HCT116 (cell line): ENCODE measurements at regions not wholly inside any gene's neighbourhood (a gene's known extent, or its start where the extent isn't known, plus 50 kb on each side); places are given as distances from the start of the nearest gene placed in this dataset.

Experiments used
- ATAC-seq: fragments of 200-7000 bp; cut with Tn5 transposase; 2 replicates; pipeline ENCODE4 v1.9.1; 2020; ENCODE audit warnings: mild to moderate bottlenecking, moderate library complexity
- BruUV-seq: library from RNA; stranded (reverse); fragments of 400-500 nt; replicated peaks from 2 replicates; lab custom pipeline; 2021; lab: Mats Ljungman, UMichigan
- CTCF ChIA-PET: fragments of 300-600 bp; sonication (Branson Sonifier 250); formaldehyde crosslinking; loops from one replicate; lab custom pipeline; 2021; ENCODE audit warnings: antibody characterized with exemption; lab: Charles Lee
- POLR2A ChIA-PET: fragments of 300-600, 350-600 bp; sonication (Branson Sonifier 250); formaldehyde crosslinking; loops from one replicate; lab custom pipeline; 2021; ENCODE audit warnings: antibody characterized with exemption; lab: Charles Lee
- RAD21 ChIA-PET, 2 experiments: fragments of 300-600 bp; sonication (Branson Sonifier 250); formaldehyde crosslinking; loops; one replicate each; lab custom pipeline; 2023; ENCODE audit warnings: low total read pairs in 2 of 2; ENCODE audit not compliant: uncharacterized antibody in 2 of 2, unreplicated experiment in 2 of 2, low non-redundant PET in 1 of 2; lab: Charles Lee
- DNase-seq: peaks from one replicate; pipeline ENCODE4 v3.0.0-alpha.2; 2010; ENCODE audit warnings: low read depth, low spot score
- H2AFZ ChIP-seq: fragments of 200-600 bp; shearing (Covaris generic), sonication (generic); 2 replicates; pipeline ENCODE4 v1.6.1; 2017; ENCODE audit warnings: low read depth, mixed run types, mixed read lengths, antibody characterized with exemption, low read length; ENCODE audit not compliant: poor library complexity, severe bottlenecking
- H3K27ac ChIP-seq: 2 replicates; pipeline ENCODE4 v1.5.1; 2012; ENCODE audit warnings: low read depth, low read length
- H3K27me3 ChIP-seq: fragments of 200-600 bp; sonication (generic); 2 replicates; pipeline ENCODE4 v1.6.1; 2016; ENCODE audit warnings: mixed run types, low read length, mixed read lengths; ENCODE audit not compliant: insufficient read depth
- H3K36me3 ChIP-seq, 2 experiments: fragments of 200-500 bp in 1 of 2; fragments of 200-600 bp in 1 of 2; sonication (Bioruptor generic) in 1 of 2; sonication (generic) in 1 of 2; 2 replicates each; pipeline versions ENCODE4 v1.5.1 to v1.6.1; 2014 to 2016; ENCODE audit warnings: low read length in 2 of 2, inconsistent platforms in 1 of 2, mixed read lengths in 1 of 2, mixed run types in 1 of 2; ENCODE audit not compliant: insufficient read depth in 2 of 2, control insufficient read depth in 1 of 2
- H3K4me1 ChIP-seq, 2 experiments: fragments of 200-600 bp in 1 of 2; sonication (generic) in 1 of 2; 2 replicates each; pipeline versions ENCODE4 v1.5.1 to v1.6.1; 2012 to 2017; ENCODE audit warnings: low read length in 2 of 2, inconsistent platforms in 1 of 2, mild to moderate bottlenecking in 1 of 2, mixed read lengths in 1 of 2, mixed run types in 1 of 2, moderate library complexity in 1 of 2; ENCODE audit not compliant: insufficient read depth in 2 of 2, control insufficient read depth in 1 of 2
- H3K4me2 ChIP-seq: fragments of 200-600 bp; sonication (generic); 2 replicates; pipeline ENCODE4 v1.6.1; 2017; ENCODE audit warnings: mixed run types, low read length, mixed read lengths
- H3K4me3 ChIP-seq, 2 experiments: fragments of 200-600 bp in 1 of 2; sonication (generic) in 1 of 2; replicated peaks in 1 of 2; 2 replicates each; pipeline ENCODE4 v1.5.1; 2011 to 2016; ENCODE audit warnings: low read length in 2 of 2, control low read depth in 1 of 2, low read depth in 1 of 2, mild to moderate bottlenecking in 1 of 2, mixed read lengths in 1 of 2, mixed run types in 1 of 2
- H3K79me2 ChIP-seq: fragments of 200-600 bp; sonication (generic); 2 replicates; pipeline ENCODE4 v1.6.1; 2017; ENCODE audit warnings: mild to moderate bottlenecking, mixed run types, low read length, moderate library complexity, mixed read lengths; ENCODE audit not compliant: insufficient read depth
- H3K9ac ChIP-seq: fragments of 200-600 bp; sonication (generic); 2 replicates; pipeline ENCODE4 v1.6.1; 2016; ENCODE audit warnings: low read length, mixed read lengths
- H3K9me2 ChIP-seq: fragments of 200-600 bp; sonication (generic), shearing (Covaris generic); 2 replicates; pipeline ENCODE4 v1.6.1; 2017; ENCODE audit warnings: mixed run types, mild to moderate bottlenecking, moderate library complexity; ENCODE audit not compliant: insufficient read depth
- H3K9me3 ChIP-seq, 2 experiments: fragments of 200-500 bp in 1 of 2; fragments of 200-600 bp in 1 of 2; sonication (Bioruptor generic) in 1 of 2; sonication (generic) in 1 of 2; 2 replicates each; pipeline ENCODE4 v1.6.1; 2014 to 2017; ENCODE audit warnings: low read length in 2 of 2, mixed read lengths in 2 of 2, inconsistent platforms in 1 of 2, low read depth in 1 of 2, mild to moderate bottlenecking in 1 of 2, mixed run types in 1 of 2, moderate library complexity in 1 of 2; ENCODE audit not compliant: control insufficient read depth in 1 of 2, insufficient read depth in 1 of 2
- H4K20me1 ChIP-seq: fragments of 200-600 bp; sonication (generic), shearing (Covaris generic); 2 replicates; pipeline ENCODE4 v1.6.1; 2017; ENCODE audit warnings: mixed run types, mild to moderate bottlenecking, moderate library complexity; ENCODE audit not compliant: insufficient read depth
- CBX3 ChIP-seq: IDR thresholded peaks from 2 replicates; pipeline ENCODE4 v1.6.1; 2012; ENCODE audit warnings: low read depth
- ELF1 ChIP-seq: IDR thresholded peaks from 2 replicates; pipeline ENCODE4 v1.6.1; 2012; ENCODE audit warnings: low read depth, borderline replicate concordance
- EZH2 ChIP-seq: fragments of 200-600 bp; sonication (generic); IDR thresholded peaks from 2 replicates; pipeline ENCODE4 v1.6.1; 2017; ENCODE audit warnings: antibody characterized with exemption, mixed run types
- TCF7L2 ChIP-seq: IDR thresholded peaks from 2 replicates; pipeline ENCODE4 v1.7.0; 2011; ENCODE audit warnings: borderline replicate concordance, inconsistent platforms; ENCODE audit not compliant: insufficient read depth, insufficient read length; ENCODE audit errors: extremely low read depth
- YY1 ChIP-seq: IDR thresholded peaks from 2 replicates; pipeline ENCODE4 v1.6.1; 2011; ENCODE audit warnings: low read length, low read depth, moderate library complexity, mild to moderate bottlenecking; ENCODE audit not compliant: insufficient replicate concordance; ENCODE audit errors: extremely low read depth
- ZFX ChIP-seq: fragments of 450-650 bp; IDR thresholded peaks from 2 replicates; pipeline ENCODE4 v1.6.1; 2017
- intact Hi-C: fragments of 100-400 bp; cut with micrococcal nuclease; formaldehyde crosslinking; loops from 2 replicates; pipeline ENCODE4 v1.10.0; 2022
- TF ChIP-seq, protein P1 (sequence below), 3 experiments: fragments of 200-600 bp in 1 of 3; sonication (generic) in 1 of 3; IDR thresholded peaks in 2 of 3; conservative IDR thresholded peaks in 1 of 3; 2 replicates each; pipeline ENCODE4 v1.5.1; 2012 to 2017; ENCODE audit warnings: low read depth in 2 of 3, low read length in 2 of 3, antibody characterized with exemption in 1 of 3, borderline replicate concordance in 1 of 3, control low read depth in 1 of 3, mild to moderate bottlenecking in 1 of 3, mixed read lengths in 1 of 3, mixed run types in 1 of 3, moderate library complexity in 1 of 3; ENCODE audit not compliant: insufficient read depth in 1 of 3

DNA sequence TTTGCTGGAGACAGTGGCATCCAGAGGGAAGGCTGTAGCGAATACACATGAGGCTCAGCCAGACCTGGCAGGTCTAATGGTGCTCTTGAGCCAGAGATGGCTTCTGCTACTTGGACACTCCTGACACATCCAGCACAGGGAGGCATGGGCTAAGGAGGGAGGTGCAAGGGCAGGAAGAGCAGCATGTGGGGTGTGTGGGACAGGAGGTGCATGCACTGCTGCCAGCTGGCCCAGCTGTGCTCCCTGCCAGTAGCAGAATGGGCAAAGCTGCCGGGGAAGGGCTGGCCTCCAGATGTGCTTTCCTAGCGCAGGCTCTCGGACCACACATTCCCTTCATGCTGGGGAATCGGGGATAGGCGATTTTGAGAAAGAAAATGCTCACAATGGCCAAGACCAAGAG, 309.2 kb downstream of the CDC5L start:
- ChIA-PET CTCF (no interaction called here), RAD21 (no interaction called here)
- H3K9ac ChIP-seq = no peak overlapping the region
- BruUV-seq = no TSS peak
- no peaks in the 10 kb centered on the region for H4K20me1 ChIP-seq
- H3K27me3 ChIP-seq = no peaks in the 10 kb centered on the region
- no peak overlapping the region for H2AFZ ChIP-seq
- H3K9me3 ChIP-seq = no peaks in the 10 kb centered on the region
- no peak overlapping the region for H3K4me3 ChIP-seq
- H3K9me2 ChIP-seq = no peaks in the 10 kb centered on the region
- no peak for DNase-seq
- intact Hi-C loops = no loop called here
- ATAC-seq = no peak
- no peak for TF ChIP-seq ZFX
- TF ChIP-seq, all 23 proteins: peak for 0
- no peak overlapping the region for H3K4me2 ChIP-seq
- POLR2A ChIA-PET = no interaction called here
- no peak overlapping the region for H3K27ac ChIP-seq
- no peaks in the 10 kb centered on the region for H3K4me1 ChIP-seq
- no peaks in the 10 kb centered on the region for H3K36me3 ChIP-seq
- H3K79me2 ChIP-seq = no peaks in the 10 kb centered on the region

DNA sequence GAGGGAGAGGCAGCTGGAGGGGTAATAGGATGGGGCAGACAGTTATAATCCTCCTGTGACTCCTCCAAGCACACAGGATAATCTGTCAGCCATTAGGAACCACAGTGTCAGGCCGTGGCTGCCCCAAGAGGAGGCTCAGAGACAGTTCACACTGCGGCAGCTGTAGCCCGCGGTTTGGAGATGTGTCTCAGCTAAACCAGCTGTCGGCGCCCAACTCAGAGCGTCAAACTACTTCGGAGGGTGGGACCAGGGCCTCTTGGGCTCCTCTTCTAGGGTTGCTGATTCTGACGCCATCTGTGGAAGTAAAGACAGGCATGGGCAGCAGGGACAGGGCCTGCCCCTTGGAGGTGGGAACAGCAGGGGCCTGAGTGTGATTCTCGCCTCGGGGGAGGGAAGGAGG, 309.8 kb downstream of the CDC5L start:
- Histone ChIP-seq H3K4me3 (no peak overlapping the region), H3K9me2 (no peaks in the 10 kb centered on the region), H4K20me1 (no peaks in the 10 kb centered on the region), H2AFZ (no peak overlapping the region), H3K79me2 (no peaks in the 10 kb centered on the region), H3K9ac (no peak overlapping the region), H3K4me1 (no peaks in the 10 kb centered on the region), H3K9me3 (no peaks in the 10 kb centered on the region), H3K36me3 (no peaks in the 10 kb centered on the region), H3K4me2 (no peak overlapping the region), H3K27ac (no peak overlapping the region), H3K27me3 (no peaks in the 10 kb centered on the region)
- BruUV-seq = no TSS peak
- intact Hi-C loops = no loop called here
- ChIA-PET RAD21 (no interaction called here), CTCF (no interaction called here), POLR2A (no interaction called here)
- no peak for TF ChIP-seq TCF7L2
- no peak for TF ChIP-seq EZH2
- no peak for TF ChIP-seq ELF1
- TF ChIP-seq, protein P1, sequence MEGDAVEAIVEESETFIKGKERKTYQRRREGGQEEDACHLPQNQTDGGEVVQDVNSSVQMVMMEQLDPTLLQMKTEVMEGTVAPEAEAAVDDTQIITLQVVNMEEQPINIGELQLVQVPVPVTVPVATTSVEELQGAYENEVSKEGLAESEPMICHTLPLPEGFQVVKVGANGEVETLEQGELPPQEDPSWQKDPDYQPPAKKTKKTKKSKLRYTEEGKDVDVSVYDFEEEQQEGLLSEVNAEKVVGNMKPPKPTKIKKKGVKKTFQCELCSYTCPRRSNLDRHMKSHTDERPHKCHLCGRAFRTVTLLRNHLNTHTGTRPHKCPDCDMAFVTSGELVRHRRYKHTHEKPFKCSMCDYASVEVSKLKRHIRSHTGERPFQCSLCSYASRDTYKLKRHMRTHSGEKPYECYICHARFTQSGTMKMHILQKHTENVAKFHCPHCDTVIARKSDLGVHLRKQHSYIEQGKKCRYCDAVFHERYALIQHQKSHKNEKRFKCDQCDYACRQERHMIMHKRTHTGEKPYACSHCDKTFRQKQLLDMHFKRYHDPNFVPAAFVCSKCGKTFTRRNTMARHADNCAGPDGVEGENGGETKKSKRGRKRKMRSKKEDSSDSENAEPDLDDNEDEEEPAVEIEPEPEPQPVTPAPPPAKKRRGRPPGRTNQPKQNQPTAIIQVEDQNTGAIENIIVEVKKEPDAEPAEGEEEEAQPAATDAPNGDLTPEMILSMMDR (IDR thresholded peaks at IDR 0.05 in 2 of 3, conservative IDR thresholded peaks at IDR 0.05 in 1 of 3; ENCODE audit: borderline replicate concordance in 1 of 3, insufficient read depth in 1 of 3, low read depth in 2 of 3, low read length in 2 of 3) = no peak
- TF ChIP-seq YY1 = no peak
- no peak for TF ChIP-seq CBX3
- ATAC-seq (no peak), DNase-seq (no peak)
